GM12891 (cell line): ENCODE measurements at regions not wholly inside any gene's neighbourhood (a gene's known extent, or its start where the extent isn't known, plus 50 kb on each side); places are given as distances from the start of the nearest gene placed in this dataset.

Experiments used
- PAX5 ChIP-seq: IDR thresholded peaks from 2 replicates; pipeline ENCODE4 v1.6.1; 2011; ENCODE audit warnings: low read length, moderate library complexity, mild to moderate bottlenecking; ENCODE audit not compliant: insufficient read depth, severe bottlenecking
- POLR2A ChIP-seq: IDR thresholded peaks from 2 replicates; pipeline ENCODE4 v1.6.1; 2011; ENCODE audit warnings: low read depth, low read length, control low read depth
- POLR2AphosphoS5 ChIP-seq: IDR thresholded peaks from 2 replicates; pipeline ENCODE4 v1.6.1; 2011; ENCODE audit warnings: low read depth, low read length, control low read depth
- POU2F2 ChIP-seq: IDR thresholded peaks from 2 replicates; pipeline ENCODE4 v1.6.1; 2011; ENCODE audit warnings: low read depth, mild to moderate bottlenecking, control low read depth, low read length, moderate library complexity
- TAF1 ChIP-seq: IDR thresholded peaks from 2 replicates; pipeline ENCODE4 v1.6.1; 2011; ENCODE audit warnings: low read depth, low read length, control low read depth

GRCh38 chr1:21347072-21347581, 56.9 kb upstream of the ECE1 start:
- TF ChIP-seq PAX5 (no peak), TAF1 (no peak), POLR2A (no peak), POU2F2 (no peak), POLR2AphosphoS5 (no peak)
